ENCODE measurements at regions not wholly inside any gene's neighbourhood (a gene's known extent, or its start where the extent isn't known, plus 50 kb on each side); places are given as distances from the start of the nearest gene placed in this dataset.
"Not testable (repeated sequence)": the region's sequence is repeated elsewhere in the genome, so short reads cannot be mapped to it uniquely, and the experiment has no call there.

DNA sequence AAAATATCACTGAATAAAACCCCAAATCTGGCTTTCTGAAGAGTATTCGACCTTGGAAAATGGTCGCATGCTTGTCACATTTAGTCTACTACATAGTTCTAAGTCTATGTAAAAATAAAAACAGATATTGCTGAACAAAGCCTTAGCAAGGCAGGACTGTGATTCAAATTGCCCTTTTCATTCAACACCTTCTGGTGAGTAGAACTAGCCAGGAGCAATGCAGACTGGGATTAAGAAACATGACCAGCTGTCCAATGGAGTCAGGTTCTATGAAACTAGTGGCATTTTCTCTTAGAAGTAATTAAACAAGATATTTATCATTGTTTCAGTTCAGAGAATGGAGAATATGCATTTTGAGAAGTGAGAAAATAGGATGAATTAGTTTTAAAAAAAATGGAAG, 1260.5 kb upstream of the ACVR2A start:
- no peak for DNase-seq (ENCODE audit: low spot score)

DNA sequence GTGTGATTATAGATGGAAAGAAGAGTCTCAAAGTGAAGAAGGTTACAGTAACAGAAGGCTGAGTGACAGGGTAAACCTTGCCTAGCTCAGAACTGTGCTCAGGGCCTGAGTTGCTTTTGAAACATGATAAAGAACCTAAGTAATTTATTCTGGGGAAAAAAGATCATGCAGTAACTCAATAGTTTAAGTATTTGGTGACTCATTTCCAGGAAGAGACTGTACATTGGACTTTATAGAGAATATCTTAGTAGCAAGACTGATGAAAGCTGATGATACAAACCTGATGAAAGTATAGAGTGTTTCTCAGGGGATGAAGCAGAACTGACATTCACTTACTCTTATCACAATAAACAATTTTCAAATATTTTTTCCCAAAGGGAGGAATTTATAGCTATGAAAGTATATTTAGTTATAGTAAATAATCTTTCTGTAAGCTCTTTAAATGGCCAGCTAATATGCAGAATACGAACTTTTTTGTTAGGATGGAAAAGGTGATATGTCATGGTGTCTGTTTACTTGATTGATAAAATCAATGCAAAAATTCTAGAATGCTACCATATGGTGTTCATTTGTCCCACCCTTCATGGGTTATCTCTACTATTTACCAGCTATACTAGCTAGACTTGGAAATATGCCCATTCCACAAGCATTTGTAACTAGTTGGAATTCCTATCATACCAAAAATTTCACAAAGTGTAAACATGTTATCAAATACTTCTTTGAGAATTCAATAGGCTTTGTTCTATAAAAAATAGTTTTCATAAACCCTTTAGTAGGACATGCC, 1265.5 kb upstream of the ACVR2A start:
- no peak for DNase-seq (ENCODE audit: low spot score)

DNA sequence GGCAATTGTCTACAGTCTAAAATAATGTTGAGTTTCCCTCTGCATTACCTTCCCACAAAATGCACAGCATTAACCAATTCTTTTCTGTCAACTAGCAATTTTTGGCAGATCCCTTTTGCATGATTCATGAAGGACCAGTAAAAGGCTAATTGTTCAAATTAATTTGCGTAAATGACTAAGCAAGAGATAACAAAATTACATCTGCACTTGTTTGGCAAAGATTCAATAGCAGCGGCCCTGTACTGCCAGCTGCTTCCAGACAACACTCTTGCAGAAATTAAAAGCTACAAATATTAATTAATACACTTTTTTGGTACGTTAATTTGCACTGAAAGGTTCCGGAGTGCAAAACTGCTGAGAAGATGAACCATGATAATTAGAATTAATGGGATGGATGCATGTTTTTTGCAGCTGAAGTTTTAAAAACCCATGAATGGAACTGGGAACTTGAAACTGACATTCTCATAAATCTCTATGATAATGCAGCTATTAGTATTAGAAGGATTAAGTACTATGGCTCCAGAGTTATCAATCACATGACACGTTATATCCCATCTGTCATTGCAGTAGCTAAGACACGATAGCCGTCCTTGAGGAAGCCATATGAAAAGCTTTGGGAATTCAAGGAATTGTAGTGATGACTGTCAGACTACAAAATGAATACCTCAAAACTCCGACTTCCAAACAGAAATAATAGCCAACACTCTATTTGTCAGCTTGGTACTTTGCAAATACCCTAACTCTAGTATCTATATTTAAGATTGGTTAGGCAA, 1268.3 kb upstream of the ACVR2A start:
- no peak for DNase-seq (ENCODE audit: low spot score)

DNA sequence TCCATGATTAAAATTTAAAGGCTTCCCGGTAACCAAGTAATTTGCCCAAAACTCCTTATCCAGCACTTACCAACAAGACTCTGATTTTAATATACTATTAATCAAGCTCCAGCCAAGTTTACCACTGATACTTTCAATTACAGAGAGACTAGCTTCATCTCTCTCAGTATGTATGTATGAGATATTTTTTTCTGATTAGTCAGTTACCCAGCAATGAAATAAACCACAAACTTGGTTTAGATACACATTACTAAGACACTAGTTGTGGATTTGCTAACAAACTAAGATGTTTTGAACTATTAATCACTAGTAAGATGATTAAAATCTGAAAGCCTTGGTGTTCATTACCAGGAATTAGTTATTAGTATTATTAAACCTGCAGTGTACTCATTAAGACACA, 1272.2 kb upstream of the ACVR2A start:
- no peak for DNase-seq (ENCODE audit: low spot score)

DNA sequence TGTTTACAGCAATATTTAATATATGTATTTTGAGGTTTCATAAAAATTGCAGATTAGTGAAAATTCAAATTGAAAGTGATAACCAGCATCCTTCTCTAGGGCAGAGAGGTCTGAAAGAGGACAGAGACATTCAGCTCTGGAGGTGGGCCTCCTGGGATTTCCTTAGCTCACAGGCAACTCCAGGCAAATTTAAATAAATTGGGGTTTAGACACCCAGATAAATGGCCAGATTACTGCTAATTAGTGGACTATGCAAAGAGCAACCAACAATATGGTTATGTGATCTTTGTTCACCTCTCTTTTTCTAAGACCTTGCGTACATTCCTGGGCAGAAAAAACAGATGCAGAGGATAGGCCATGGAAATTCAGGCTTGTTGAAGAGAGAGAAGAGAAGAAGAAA, 1282.8 kb upstream of the ACVR2A start:
- DNase-seq (ENCODE audit: low spot score) = no peak

DNA sequence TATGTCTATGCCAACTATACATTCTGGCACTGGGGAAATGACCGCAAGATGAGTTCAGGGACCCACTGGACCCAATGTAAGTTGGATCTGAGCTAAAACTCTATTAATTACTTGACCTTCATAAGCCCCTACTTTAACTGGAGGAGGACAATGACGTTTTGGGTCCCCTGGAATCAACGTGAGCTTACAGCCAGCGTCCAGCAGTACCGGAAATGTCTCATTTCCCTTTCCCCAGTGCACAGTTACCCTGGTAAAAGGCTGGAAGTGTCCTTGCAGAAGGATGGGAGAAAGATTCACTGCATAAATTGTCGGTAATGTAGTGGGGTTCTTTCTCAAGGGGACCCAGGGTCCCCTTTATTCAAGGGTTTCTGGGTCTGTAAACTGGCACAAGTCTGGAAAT, 1297.6 kb upstream of the ACVR2A start:
- DNase-seq (ENCODE audit: low spot score) = no peak

DNA sequence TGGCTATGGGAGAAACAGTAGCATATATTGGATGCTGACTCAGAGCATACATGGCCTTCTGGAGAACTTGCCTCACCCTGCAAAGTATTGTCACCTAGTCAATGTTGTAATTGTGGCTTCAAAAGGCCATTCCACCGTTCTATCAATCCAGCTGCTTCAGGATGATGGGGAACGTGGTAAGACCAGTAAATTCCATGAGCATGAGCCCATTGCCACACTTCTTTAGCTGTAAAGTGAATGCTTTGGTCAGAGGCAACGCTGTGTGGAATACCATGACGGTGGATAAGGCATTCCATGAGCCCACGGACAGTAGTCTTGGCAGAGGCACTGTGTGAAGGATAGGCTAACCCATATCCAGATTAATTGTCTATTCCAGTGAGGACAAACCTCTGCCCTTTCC, 1300.1 kb upstream of the ACVR2A start:
- DNase-seq (ENCODE audit: low spot score) = no peak

DNA sequence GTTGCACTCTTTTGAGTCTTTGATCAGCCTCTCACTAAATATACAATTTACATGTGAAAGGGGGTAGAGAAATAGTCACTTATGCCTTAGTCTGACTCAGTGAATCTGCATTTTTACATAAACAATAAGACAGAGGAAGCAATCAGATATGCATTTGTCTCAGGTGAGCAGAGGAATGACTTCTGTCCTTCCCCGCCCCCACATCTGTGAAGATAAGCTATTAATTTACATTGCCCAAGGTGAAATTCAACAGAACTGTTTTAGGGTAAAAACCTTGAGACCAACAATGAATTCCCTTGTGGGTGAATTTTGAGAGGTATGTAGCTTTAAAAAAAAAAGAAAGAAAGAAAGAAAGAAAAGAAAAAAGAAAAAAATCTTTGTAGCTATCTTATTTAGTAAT, 1302.9 kb upstream of the ACVR2A start:
- DNase-seq (ENCODE audit: low spot score) = no peak

DNA sequence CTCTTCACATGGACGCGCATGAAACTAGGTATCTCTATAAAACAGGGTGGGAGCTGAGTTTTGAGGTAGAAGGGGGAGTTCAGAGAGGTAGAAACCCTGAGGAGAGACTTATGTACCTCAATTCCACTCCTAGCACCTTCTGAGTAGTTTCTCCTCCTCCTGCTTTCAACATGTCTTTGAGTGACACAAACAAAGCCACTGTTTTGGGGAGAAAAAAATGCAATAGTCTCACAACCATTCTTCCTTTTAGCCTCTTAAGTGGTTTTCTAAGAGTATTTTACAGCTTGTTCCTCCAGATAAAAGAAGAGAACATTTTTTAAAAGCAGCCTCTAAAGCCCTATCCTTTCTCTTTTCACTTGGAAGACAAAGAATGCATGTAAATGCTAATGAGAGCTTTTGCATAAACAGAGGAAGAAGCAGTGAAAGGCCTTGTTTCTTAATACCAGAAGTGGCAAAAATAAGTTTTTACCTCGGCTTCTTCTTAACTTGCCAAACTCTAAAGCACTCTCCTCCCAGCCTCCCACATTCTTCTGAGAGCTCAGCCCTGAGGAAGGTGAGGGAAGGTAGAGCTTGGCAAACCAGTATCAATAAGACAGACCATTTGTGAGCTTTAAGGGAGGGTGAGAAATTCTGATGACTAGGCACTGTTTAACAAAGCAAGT, 1304.4 kb upstream of the ACVR2A start:
- no peak for DNase-seq (ENCODE audit: low spot score)

DNA sequence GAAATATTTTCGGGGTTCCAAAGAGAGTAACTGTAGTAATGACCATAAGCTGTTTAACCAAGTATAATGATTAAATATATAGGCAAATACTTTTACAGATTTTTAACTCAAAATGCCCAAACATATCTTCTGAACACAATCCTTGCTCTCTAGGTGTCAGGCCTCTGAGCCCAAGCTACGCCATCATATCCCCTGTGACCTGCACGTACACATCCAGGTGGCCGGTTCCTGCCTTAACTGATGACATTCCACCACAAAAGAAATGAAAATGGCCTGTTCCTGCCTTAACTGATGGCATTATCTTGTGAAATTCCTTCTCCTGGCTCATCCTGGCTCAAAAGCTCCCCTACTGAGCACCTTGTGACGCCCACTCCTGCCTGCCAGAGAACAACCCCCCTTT, 1305.1 kb upstream of the ACVR2A start:
- DNase-seq (ENCODE audit: low spot score) = not testable (repeated sequence)

DNA sequence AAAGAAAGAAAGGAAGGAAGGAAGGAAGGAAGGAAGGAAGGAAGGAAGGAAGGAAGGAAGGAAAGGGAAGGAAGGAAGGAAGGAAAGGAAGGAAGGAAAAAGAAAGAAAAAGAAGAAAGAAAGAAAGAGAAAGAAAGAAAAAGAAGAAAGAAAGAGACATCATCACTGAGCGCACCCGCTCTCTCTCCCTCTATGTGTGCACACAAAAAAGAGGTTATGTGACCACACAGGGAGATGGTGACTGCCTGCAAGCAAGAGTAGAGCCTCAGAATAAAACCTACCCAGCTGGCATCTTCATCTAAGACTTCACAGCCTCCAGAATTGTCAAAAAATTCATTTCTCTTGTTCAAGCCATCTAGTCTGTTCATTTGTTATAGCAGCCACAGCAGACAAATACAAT, 1307.4 kb upstream of the ACVR2A start:
- no peak for DNase-seq (ENCODE audit: low spot score)

DNA sequence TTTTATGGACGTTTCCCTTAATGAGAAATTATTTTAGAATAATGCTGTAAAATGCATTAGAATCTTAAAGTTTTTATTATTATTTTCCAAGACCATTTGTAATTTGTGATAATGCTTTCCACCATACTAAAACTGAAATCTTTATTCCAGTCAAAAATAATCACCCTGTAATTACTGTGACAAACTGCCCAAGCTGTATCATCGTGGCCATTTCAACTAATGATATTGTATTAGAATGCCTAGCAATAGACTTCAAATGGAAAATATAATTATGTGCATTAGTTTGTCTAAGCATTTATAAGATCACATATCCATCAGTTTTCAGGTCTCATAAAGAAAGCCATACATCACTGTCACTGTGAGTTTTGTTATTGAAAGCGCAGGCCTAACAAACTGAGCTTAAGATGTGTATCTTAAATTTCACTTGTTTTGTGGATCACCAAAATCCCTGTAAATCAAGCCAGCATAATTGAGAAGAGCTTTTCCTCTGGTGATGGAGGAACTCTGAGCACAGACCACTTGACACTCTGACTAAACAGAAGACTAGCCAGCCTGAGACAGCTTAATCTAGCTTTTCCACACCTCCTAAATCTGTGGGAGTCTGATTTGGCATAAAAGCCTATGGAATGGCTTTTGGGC, 1312.2 kb upstream of the ACVR2A start:
- DNase-seq (ENCODE audit: low spot score) = no peak

DNA sequence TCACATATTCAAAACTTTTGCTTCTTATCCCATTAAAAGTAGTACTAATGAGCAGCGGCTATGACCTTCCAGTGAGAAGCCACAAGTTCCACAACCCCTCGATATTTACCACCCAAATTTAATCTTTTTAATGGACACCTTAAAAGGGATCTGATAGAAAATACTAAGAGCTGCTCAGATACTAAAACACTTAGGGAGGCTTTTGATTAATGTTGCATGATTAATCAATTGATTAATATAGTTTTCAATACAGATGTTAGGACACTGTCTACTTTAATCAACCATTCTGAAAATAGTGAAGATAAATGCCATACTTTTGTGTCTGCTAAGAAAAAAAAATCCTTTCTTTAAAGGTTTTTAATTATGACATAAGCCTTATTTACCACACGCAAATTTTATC, 1312.8 kb upstream of the ACVR2A start:
- no peak for DNase-seq (ENCODE audit: low spot score)

DNA sequence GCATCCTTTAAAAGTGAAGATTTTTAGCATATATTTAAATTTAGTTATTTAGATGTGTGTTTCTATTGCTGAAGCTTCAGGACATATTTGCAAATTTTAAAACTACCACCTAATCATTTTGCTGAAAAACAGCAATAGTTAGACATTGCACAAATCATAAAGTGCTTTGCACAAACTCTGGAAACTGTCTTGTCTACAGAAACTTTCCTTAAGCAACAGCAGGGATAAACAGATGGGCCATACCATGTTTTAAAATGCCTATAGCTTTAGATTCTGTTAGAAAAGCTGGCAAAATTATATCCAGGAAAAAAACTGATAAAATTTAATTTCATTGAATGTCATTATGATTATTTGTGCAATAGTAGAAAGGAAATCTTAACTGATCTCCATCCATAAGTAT, 1313.9 kb upstream of the ACVR2A start:
- no peak for DNase-seq (ENCODE audit: low spot score)

DNA sequence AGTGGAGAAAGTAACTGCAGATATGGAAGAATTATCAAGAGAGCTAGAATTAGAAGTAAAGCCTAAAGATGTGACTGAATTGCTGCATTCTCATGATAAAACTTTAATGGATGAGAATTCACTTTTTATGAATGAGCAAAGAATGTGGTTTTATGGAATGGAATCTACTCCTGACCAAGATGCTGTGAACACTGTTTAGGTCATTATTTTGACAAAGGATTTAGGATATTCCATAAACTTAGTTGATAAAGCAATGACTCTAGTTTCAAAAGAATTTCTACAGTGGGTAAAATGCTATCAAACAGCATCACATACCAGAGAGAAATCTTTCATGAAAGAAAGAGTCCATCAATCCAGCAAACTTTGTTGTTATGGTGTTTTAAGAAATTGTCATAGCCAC, 1317.7 kb upstream of the ACVR2A start:
- DNase-seq (ENCODE audit: low spot score) = no peak

DNA sequence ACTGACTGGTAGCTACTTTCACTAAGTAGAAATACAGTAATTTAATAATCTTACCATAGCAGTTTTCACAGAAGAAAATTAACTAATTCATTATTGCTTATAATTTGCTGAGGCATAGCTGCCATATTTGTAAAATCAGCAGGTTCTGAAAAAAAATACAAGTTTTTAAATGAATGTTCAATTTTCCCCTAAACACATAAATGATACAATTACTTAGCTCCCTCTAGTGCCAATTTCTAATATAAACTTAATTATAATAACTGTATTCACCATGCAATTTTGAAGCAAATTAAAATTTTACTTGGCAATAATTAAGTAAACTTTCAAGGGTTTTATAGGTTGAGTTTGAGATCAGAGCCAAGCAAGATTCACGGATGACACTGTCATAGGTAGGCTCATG, 1321.6 kb upstream of the ACVR2A start:
- DNase-seq (ENCODE audit: low spot score) = no peak

DNA sequence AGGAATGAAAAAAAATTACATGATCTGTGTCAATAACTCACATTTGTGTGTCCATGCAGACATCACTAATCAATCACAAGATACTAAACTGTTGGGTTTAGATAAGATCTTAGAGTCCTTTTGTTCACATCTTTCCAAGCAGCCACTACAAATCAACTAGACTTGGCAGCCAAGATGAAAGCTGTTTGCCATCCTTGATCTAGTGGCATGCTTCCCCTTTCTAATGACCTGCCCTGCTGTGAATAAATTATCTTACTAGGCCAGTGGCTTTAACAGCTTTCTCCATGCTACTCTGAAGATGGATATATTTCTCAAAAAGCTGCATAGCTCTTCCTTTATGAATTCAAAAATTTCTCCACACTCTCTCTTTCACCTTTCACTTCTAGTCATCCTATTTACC, 1338.0 kb upstream of the ACVR2A start:
- no peak for DNase-seq (ENCODE audit: low spot score)

DNA sequence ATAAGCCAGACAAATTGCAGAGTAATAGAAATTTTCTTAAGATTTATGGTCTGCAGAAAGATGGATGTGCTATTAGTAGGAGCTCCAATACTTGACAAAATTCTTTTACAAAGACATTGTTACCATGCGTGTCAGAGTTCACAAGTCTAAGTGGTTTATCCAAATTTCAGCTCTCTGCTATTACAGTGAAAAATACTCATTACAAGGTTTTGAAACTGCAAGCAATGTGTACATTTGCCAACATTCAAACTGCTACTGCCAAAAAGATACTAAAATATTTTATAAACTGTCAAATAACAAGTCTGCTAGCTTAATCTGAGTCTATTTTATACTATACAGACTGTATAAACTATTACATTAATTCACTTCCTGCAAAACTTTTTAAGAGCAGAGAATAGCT, 1341.5 kb upstream of the ACVR2A start:
- no peak for DNase-seq (ENCODE audit: low spot score)

DNA sequence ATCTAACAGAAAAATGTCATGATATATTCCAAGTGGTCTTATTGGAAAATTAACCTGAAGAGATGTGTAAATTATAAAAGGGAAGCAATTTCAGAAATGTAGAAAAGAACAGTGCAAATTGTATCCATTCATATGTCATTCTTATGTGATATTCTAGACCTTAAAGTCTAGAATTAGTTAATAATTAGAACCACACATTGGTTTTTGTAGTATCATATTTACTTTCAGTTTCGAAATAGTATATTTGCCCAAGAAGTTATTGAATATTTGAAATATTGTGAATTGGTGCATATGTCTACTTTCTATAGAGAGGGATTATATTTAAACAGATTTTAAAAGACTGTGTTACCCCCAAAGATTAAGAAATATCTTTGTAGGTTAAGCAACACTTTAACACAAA, 1348.6 kb upstream of the ACVR2A start:
- DNase-seq (ENCODE audit: low spot score) = no peak

DNA sequence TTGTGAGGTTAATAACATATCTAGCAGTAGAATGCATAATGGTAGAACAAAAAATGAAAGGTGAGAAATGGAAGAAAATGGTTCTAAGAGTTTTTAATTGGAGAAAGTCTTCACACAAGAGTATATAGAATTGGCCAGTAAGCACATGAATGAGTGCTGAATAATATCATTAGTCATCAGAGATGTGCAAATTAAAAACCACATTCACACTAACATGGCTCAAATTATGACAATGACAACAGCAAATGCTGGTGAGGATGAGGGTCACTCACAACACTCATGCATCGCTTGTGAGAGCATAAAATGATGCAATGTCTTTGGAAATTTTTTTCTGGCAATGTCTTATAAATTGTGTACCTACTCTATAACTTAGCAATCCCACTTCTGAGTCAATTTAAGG, 1355.4 kb upstream of the ACVR2A start:
- DNase-seq (ENCODE audit: low spot score) = no peak

DNA sequence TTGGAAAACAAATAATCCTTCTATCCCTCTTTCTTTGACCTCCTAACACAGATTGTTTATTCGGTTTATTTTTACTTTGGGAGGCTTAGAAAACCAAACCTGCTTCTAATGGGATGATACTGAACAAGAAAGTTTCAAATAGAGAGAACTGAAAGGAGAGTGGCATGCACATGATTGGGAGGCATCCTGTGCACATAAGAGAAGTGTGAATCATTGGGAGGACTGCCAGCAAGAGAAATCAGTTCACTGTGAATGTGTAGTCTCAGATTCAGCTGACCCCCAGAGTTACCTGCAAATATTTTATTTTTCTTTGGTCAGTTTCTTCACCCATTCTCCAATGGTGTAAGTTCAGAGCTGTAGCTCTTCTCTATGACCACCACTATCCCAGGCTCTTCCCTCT, 1363.2 kb upstream of the ACVR2A start:
- DNase-seq (ENCODE audit: low spot score) = no peak

DNA sequence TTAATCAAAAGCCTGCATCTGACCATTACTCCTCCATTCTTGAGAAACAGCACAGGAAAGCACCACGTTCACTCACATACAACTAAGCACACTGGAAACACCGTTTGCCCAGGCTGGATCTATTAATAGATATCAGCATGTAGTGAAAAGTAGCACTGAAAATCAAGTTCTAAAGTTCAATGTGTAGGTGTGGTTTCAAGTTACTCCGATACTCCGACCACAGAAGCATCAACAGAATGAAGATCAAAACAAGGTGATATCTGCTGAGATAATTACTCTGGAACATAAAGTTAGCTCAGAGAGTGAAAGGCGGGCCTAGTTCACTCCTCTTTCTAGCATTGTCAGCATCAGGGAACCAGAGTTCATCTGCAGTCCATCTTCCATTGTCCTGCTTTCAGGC, 1367.4 kb upstream of the ACVR2A start:
- no peak for DNase-seq (ENCODE audit: low spot score)

DNA sequence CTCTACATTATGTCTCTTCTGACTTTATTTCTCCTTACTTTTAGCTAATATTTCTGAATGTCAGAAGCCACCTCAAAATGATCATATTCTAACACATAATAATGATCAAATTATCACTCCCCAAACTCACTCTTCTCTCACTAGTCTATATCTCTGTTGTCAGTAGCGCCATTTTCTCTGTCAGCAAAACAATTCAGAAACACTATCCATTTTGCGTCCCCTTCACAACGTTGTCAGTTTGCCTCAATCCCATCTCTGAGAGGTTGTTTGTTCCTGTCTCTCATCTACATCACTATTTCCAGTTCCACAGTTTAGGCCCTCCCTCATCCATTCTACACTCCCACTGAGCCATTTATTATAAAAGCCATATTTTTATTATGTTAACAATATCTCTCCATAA, 1376.3 kb upstream of the ACVR2A start:
- DNase-seq (ENCODE audit: low spot score) = no peak
